Transverse colon (tissue), 4 donors: ENCODE measurements at regions not wholly inside any gene's neighbourhood (a gene's known extent, or its start where the extent isn't known, plus 50 kb on each side); places are given as distances from the start of the nearest gene placed in this dataset.

Source experiments
- DNase-seq: peaks from one replicate; pipeline ENCODE4 v3.0.0-alpha.2; 2019
- H3K27ac ChIP-seq, 4 donors: fragments of 200-600 bp; sonication (generic); 2 replicates each; pipeline ENCODE4 v1.5.1; 2016 to 2018; ENCODE audit warnings: inconsistent platforms in 4 of 4
- H3K27me3 ChIP-seq: fragments of 200-600 bp; sonication (generic); 2 replicates; pipeline ENCODE4 v1.5.1; 2017; ENCODE audit warnings: inconsistent platforms
- H3K36me3 ChIP-seq, 4 donors: fragments of 200-600 bp; sonication (generic); 2 replicates each; pipeline ENCODE4 v1.5.1; 2017 to 2019; ENCODE audit warnings: inconsistent platforms in 4 of 4
- H3K4me1 ChIP-seq, 4 donors: fragments of 200-600 bp; sonication (generic); 2 replicates each; pipeline ENCODE4 v1.5.1; 2017 to 2020; ENCODE audit warnings: inconsistent platforms in 4 of 4
- H3K4me3 ChIP-seq, 4 donors: fragments of 200-600 bp; sonication (generic); 1 replicate in 1 of 4; 2 replicates in 3 of 4; pipeline versions ENCODE4 v1.5.1 to v1.6.1; 2017 to 2019; ENCODE audit warnings: inconsistent platforms in 4 of 4
- H3K9me3 ChIP-seq, 2 donors: fragments of 200-600 bp; sonication (generic); 2 replicates each; pipeline ENCODE4 v1.5.1; 2017 to 2019; ENCODE audit warnings: inconsistent platforms in 2 of 2
- CTCF ChIP-seq, 5 experiments: fragments of 200-600 bp in 3 of 5; fragments of 450-650 bp in 2 of 5; sonication (generic) in 3 of 5; IDR thresholded peaks; 1 replicate in 2 of 5; 2 replicates in 3 of 5; pipeline ENCODE4 v1.5.1; 2016 to 2017; ENCODE audit warnings: antibody characterized with exemption in 5 of 5, inconsistent platforms in 3 of 5, mild to moderate bottlenecking in 2 of 5, moderate library complexity in 1 of 5
- EP300 ChIP-seq: sonication (generic); formaldehyde crosslinking; IDR thresholded peaks from one replicate; pipeline ENCODE4 v1.6.1; 2017; ENCODE audit warnings: antibody characterized with exemption, low read depth
- POLR2A ChIP-seq: fragments of 450-650 bp; IDR thresholded peaks from one replicate; pipeline ENCODE4 v1.6.1; 2016; ENCODE audit warnings: antibody characterized with exemption, mild to moderate bottlenecking, moderate library complexity
- POLR2AphosphoS5 ChIP-seq, 3 donors: sonication (generic); formaldehyde crosslinking; IDR thresholded peaks; one replicate each; pipeline ENCODE4 v1.6.1; 2016; ENCODE audit warnings: antibody characterized with exemption in 3 of 3
- WGBS, 2 donors: methylation state at CpG; one replicate each; pipeline ENCODE4 v1.1.5; 2018; ENCODE audit warnings: low coverage in 1 of 2; 5-methylcytosine and 5-hydroxymethylcytosine counted together
- in situ Hi-C, 4 donors: fragments of 200-750 bp; cut with MboI; loops; one replicate each; pipeline versions ENCODE4 v1.15.0 to v1.15.1; 2017; ENCODE audit warnings: low sequenced_read_pairs in 3 of 4, low pct_ligation_motif_present in 1 of 4, low pct_unique_long_range_greater_than_20kb in 1 of 4
- intact Hi-C: fragments of 100-400 bp; cut with DNase I; formaldehyde crosslinking; loops from one replicate; pipeline ENCODE4 v1.15.1; 2023; ENCODE audit warnings: low total_unique reads

GRCh38 chr1:232547938-232548484, 81.9 kb downstream of the SIPA1L2 start:
- Histone ChIP-seq H3K36me3 (no peaks in the 10 kb centered on the region), H3K27ac (no peak overlapping the region), H3K9me3 (no peaks in the 10 kb centered on the region), H3K4me3 (no peak overlapping the region), H3K4me1 (peaks cover 0 to 15% (median 3%) of the 10 kb centered on the region in 4 donors), H3K27me3 (no peaks in the 10 kb centered on the region)
- TF ChIP-seq POLR2A = no peak
- TF ChIP-seq POLR2AphosphoS5 (IDR thresholded peaks at IDR 0.05) = no peak
- in situ Hi-C loops = no loop called here
- no peak for DNase-seq
- intact Hi-C loops = no loop called here
- WGBS, 2 donors = 58 to 69% methylated on average over 2 of the region's 2 CpGs

GRCh38 chr1:232542633-232543593, 87.0 kb downstream of the SIPA1L2 start:
- no peaks in the 10 kb centered on the region for H3K36me3 ChIP-seq
- H3K4me1 ChIP-seq = peaks cover 0 to 6% (median 1%) of the 10 kb centered on the region in 4 donors
- DNase-seq = no peak
- intact Hi-C loops (no loop called here), in situ Hi-C loops (no loop called here)
- no peak for TF ChIP-seq POLR2A
- no peak for TF ChIP-seq CTCF (IDR thresholded peaks at IDR 0.05)
- H3K27me3 ChIP-seq = no peaks in the 10 kb centered on the region
- 89 to 92% methylated on average over 7 to 13 of the region's 13 CpGs for WGBS, 2 donors
- H3K27ac ChIP-seq = no peak overlapping the region
- no peaks in the 10 kb centered on the region for H3K9me3 ChIP-seq
- H3K4me3 ChIP-seq = no peak overlapping the region

GRCh38 chr1:232538943-232539302, 91.0 kb downstream of the SIPA1L2 start:
- no peak overlapping the region for H3K27ac ChIP-seq
- 82 to 92% methylated on average over 3 to 5 of the region's 5 CpGs for WGBS, 2 donors
- intact Hi-C loops (no loop called here), in situ Hi-C loops (no loop called here)
- DNase-seq = no peak
- H3K27me3 ChIP-seq = no peaks in the 10 kb centered on the region
- H3K9me3 ChIP-seq = no peaks in the 10 kb centered on the region
- no peaks in the 10 kb centered on the region for H3K36me3 ChIP-seq
- no peak overlapping the region for H3K4me3 ChIP-seq
- peaks cover 0 to 5% (median 0%) of the 10 kb centered on the region in 4 donors for H3K4me1 ChIP-seq
- no peak for TF ChIP-seq POLR2A
- TF ChIP-seq POLR2AphosphoS5 (IDR thresholded peaks at IDR 0.05) = no peak
- TF ChIP-seq EP300 = no peak
- TF ChIP-seq CTCF (IDR thresholded peaks at IDR 0.05) = no peak

- TF ChIP-seq POLR2AphosphoS5 (IDR thresholded peaks at IDR 0.05) = no peak
- no peak for TF ChIP-seq POLR2A
- TF ChIP-seq CTCF (IDR thresholded peaks at IDR 0.05) = no peak
- TF ChIP-seq EP300 = no peak
- intact Hi-C loops = no loop called here
- in situ Hi-C loops = no loop called here
- H3K4me3 ChIP-seq = no peak overlapping the region
- 82 to 86% methylated on average over 1 to 3 of the region's 3 CpGs for WGBS, 2 donors
- no peak for DNase-seq
- no peaks in the 10 kb centered on the region for H3K36me3 ChIP-seq
- H3K9me3 ChIP-seq = no peaks in the 10 kb centered on the region
- H3K4me1 ChIP-seq = peaks cover 0 to 5% (median 0%) of the 10 kb centered on the region in 4 donors
- H3K27ac ChIP-seq = no peak overlapping the region
- H3K27me3 ChIP-seq = no peaks in the 10 kb centered on the region
These were observed 91.5 kb downstream of the SIPA1L2 start for GRCh38 chr1:232538224-232538942.
